CD4-positive, alpha-beta T cell (primary cell): ENCODE measurements at regions not wholly inside any gene's neighbourhood (a gene's known extent, or its start where the extent isn't known, plus 50 kb on each side); places are given as distances from the start of the nearest gene placed in this dataset.

Experiments
- ATAC-seq: fragments of 200-7000 bp; cut with Tn5 transposase; one replicate; pipeline ENCODE4 v1.10.0; 2022; ENCODE audit warnings: mild to moderate bottlenecking; ENCODE audit not compliant: poor library complexity
- CTCF ChIA-PET: fragments of 350-600 bp; sonication (Branson Sonifier 250); formaldehyde crosslinking; loops from one replicate; lab custom pipeline; 2021; ENCODE audit warnings: antibody characterized with exemption, inconsistent platforms; lab: Charles Lee
- POLR2A ChIA-PET: fragments of 350-600 bp; sonication (Branson Sonifier 250); formaldehyde crosslinking; loops from one replicate; lab custom pipeline; 2021; ENCODE audit warnings: antibody characterized with exemption, inconsistent platforms; lab: Charles Lee
- DNase-seq, 14 experiments: peaks; one replicate each; pipeline ENCODE4 v3.0.0-alpha.2; 2013 to 2020; ENCODE audit warnings: mixed read lengths in 2 of 14
- H3K27ac ChIP-seq, 2 donors: one replicate each; pipeline versions ENCODE4 v1.5.1 to v1.7.0; 2013; ENCODE audit warnings: low read length in 2 of 2, low read depth in 1 of 2, mild to moderate bottlenecking in 1 of 2
- H3K27me3 ChIP-seq, 2 experiments: 1 replicate in 1 of 2; 2 replicates in 1 of 2; pipeline versions ENCODE4 v1.6.1 to v1.7.0; 2013; ENCODE audit warnings: low read length in 2 of 2, control low read depth in 1 of 2, mild to moderate bottlenecking in 1 of 2, moderate library complexity in 1 of 2; ENCODE audit not compliant: insufficient read depth in 2 of 2, control insufficient read depth in 1 of 2
- H3K36me3 ChIP-seq: one replicate; pipeline ENCODE4 v1.6.1; 2013; ENCODE audit warnings: low read length, control low read depth; ENCODE audit not compliant: insufficient read depth
- H3K4me1 ChIP-seq: one replicate; pipeline ENCODE4 v1.6.1; 2013; ENCODE audit warnings: low read length, control low read depth; ENCODE audit not compliant: insufficient read depth
- H3K4me3 ChIP-seq: one replicate; pipeline ENCODE4 v1.5.1; 2013; ENCODE audit warnings: mild to moderate bottlenecking, low read length, moderate library complexity
- H3K9me3 ChIP-seq, 2 experiments: 1 replicate in 1 of 2; 2 replicates in 1 of 2; pipeline versions ENCODE4 v1.6.1 to v1.7.0; 2013; ENCODE audit warnings: low read length in 2 of 2, mild to moderate bottlenecking in 2 of 2, control low read depth in 1 of 2, moderate library complexity in 1 of 2; ENCODE audit not compliant: control insufficient read depth in 1 of 2, insufficient read depth in 1 of 2
- H3K27ac Mint-ChIP-seq: one replicate; pipeline ENCODE4 v1.8.0; 2020; ENCODE audit warnings: mixed read lengths
- H3K27me3 Mint-ChIP-seq: one replicate; pipeline ENCODE4 v1.8.0; 2021; ENCODE audit warnings: mixed read lengths
- H3K36me3 Mint-ChIP-seq: one replicate; pipeline ENCODE4 v1.8.0; 2021; ENCODE audit warnings: low read depth, mixed read lengths
- H3K4me1 Mint-ChIP-seq: one replicate; pipeline ENCODE4 v1.8.0; 2021; ENCODE audit warnings: low read depth, mixed read lengths
- H3K4me3 Mint-ChIP-seq: one replicate; pipeline ENCODE4 v1.8.0; 2020; ENCODE audit warnings: mild to moderate bottlenecking, mixed read lengths
- H3K9me3 Mint-ChIP-seq: one replicate; pipeline ENCODE4 v1.8.0; 2020; ENCODE audit warnings: mixed read lengths
- CTCF ChIP-seq: fragments of 200-600 bp; IDR thresholded peaks from one replicate; pipeline ENCODE4 v1.8.0; 2022; ENCODE audit warnings: antibody characterized with exemption, mild to moderate bottlenecking
- intact Hi-C, 2 experiments: fragments of 100-400 bp; cut with DNase I in 1 of 2; cut with micrococcal nuclease in 1 of 2; formaldehyde crosslinking; loops; one replicate each; pipeline versions ENCODE4 v1.15.1 to v1.9.0; 2023 to 2025; cut with DNase I, micrococcal nuclease

GRCh38 chr18:77422974-77423867 is 173.6 kb downstream of the GALR1 start:
- ATAC-seq: no peak
- Histone ChIP-seq H3K36me3 (no peaks in the 10 kb centered on the region), H3K27me3 (no peaks in the 10 kb centered on the region), H3K4me1 (no peaks in the 10 kb centered on the region), H3K27ac (no peak overlapping the region), H3K9me3 (no peaks in the 10 kb centered on the region), H3K4me3 (no peak overlapping the region)
- H3K4me3 Mint-ChIP-seq: no peak overlapping the region
- intact Hi-C loops: no loop called here
- peaks cover 17% of the 10 kb centered on the region for H3K27me3 Mint-ChIP-seq
- TF ChIP-seq CTCF: no peak
- ChIA-PET POLR2A (no interaction called here), CTCF (no interaction called here)
- H3K27ac Mint-ChIP-seq: no peak overlapping the region
- no peaks in the 10 kb centered on the region for H3K9me3 Mint-ChIP-seq
- H3K4me1 Mint-ChIP-seq: no peaks in the 10 kb centered on the region
- H3K36me3 Mint-ChIP-seq: no peaks in the 10 kb centered on the region
- DNase-seq: no peak

- intact Hi-C loops: no loop called here
Measured at GRCh38 chr18:77433076-77433475, 183.4 kb downstream of the GALR1 start.

GRCh38 chr18:77439888-77440287 is 190.2 kb downstream of the GALR1 start:
- H3K4me3 ChIP-seq: no peak overlapping the region
- H3K36me3 ChIP-seq: no peaks in the 10 kb centered on the region
- H3K9me3 ChIP-seq: peaks cover 0 to 3% of the 10 kb centered on the region in 2 experiments
- no peaks in the 10 kb centered on the region for H3K9me3 Mint-ChIP-seq
- H3K27me3 ChIP-seq: no peaks in the 10 kb centered on the region
- H3K4me1 Mint-ChIP-seq: no peaks in the 10 kb centered on the region
- CTCF ChIA-PET: no interaction called here
- H3K27me3 Mint-ChIP-seq: peaks cover 26% of the 10 kb centered on the region
- no peak overlapping the region for H3K27ac Mint-ChIP-seq
- no peaks in the 10 kb centered on the region for H3K36me3 Mint-ChIP-seq
- no peak for DNase-seq
- no peak for TF ChIP-seq CTCF
- H3K4me1 ChIP-seq: no peaks in the 10 kb centered on the region
- no peak overlapping the region for H3K4me3 Mint-ChIP-seq
- POLR2A ChIA-PET: no interaction called here
- no peak overlapping the region for H3K27ac ChIP-seq
- intact Hi-C loops: no loop called here
- no peak for ATAC-seq

More at GRCh38 chr18:77433076-77433475, 183.4 kb downstream of the GALR1 start:
- no peaks in the 10 kb centered on the region for H3K9me3 Mint-ChIP-seq
- Histone ChIP-seq H3K9me3 (no peaks in the 10 kb centered on the region), H3K27ac (no peak overlapping the region), H3K27me3 (no peaks in the 10 kb centered on the region), H3K4me1 (no peaks in the 10 kb centered on the region), H3K4me3 (no peak overlapping the region), H3K36me3 (no peaks in the 10 kb centered on the region)
- DNase-seq: no peak
- no peak for ATAC-seq
- H3K27me3 Mint-ChIP-seq: peaks cover 42% of the 10 kb centered on the region
- H3K36me3 Mint-ChIP-seq: no peaks in the 10 kb centered on the region
- ChIA-PET CTCF (no interaction called here), POLR2A (no interaction called here)
- H3K4me1 Mint-ChIP-seq: no peaks in the 10 kb centered on the region
- H3K27ac Mint-ChIP-seq: no peak overlapping the region
- H3K4me3 Mint-ChIP-seq: no peak overlapping the region
- no peak for TF ChIP-seq CTCF
